ENCODE measurements at regions not wholly inside any gene's neighbourhood (a gene's known extent, or its start where the extent isn't known, plus 50 kb on each side); places are given as distances from the start of the nearest gene placed in this dataset.

DNA sequence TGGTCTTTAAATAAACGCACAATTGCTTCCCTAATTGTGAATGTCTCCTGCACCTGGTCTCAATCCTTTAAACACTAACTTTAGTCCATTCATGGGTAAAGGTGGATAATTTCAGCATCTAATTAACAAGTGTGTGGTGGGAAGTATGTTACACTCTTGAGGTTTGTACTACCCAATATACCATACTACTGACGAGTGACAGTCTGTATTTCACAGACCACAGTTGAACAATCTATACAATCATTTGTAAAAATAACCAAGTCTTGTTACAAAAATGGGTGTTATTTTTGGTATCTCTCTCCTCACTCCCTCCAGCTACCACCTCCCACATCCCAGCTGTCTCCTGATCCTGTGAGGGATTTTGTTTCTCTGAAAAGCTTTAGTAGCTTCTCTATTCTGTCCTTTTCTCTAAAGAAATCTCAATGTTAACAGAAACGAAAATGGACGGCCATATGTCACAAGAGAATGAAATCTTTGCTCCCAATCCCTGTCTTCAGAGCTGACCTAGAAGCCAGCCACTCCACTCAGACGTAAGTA, 62.3 kb upstream of the ZNF366 start:
- no peak overlapping the region for H3K9ac ChIP-seq (ENCODE audit: low read length)
- no peaks in the 10 kb centered on the region for H3K36me3 ChIP-seq (ENCODE audit: control insufficient read depth, insufficient read depth, low read length)
- H3K4me1 ChIP-seq (ENCODE audit: control insufficient read depth, insufficient read depth, low read length): no peaks in the 10 kb centered on the region
- no peaks in the 10 kb centered on the region for H3K27me3 ChIP-seq (ENCODE audit: control insufficient read depth, insufficient read depth, low read length)
- no peaks in the 10 kb centered on the region for H3K9me3 ChIP-seq (ENCODE audit: control insufficient read depth, low read length)
- no peak overlapping the region for H3K4me3 ChIP-seq (ENCODE audit: low read length)

- Histone ChIP-seq H3K4me3 (ENCODE audit: low read length) (no peak overlapping the region), H3K4me1 (ENCODE audit: control insufficient read depth, insufficient read depth, low read length) (no peaks in the 10 kb centered on the region), H3K9ac (ENCODE audit: low read length) (no peak overlapping the region), H3K9me3 (ENCODE audit: control insufficient read depth, low read length) (no peaks in the 10 kb centered on the region), H3K27me3 (ENCODE audit: control insufficient read depth, insufficient read depth, low read length) (no peaks in the 10 kb centered on the region), H3K36me3 (ENCODE audit: control insufficient read depth, insufficient read depth, low read length) (no peaks in the 10 kb centered on the region)
These were observed 59.5 kb upstream of the ZNF366 start for GRCh38 chr5:72566746-72567145.

- H3K4me1 ChIP-seq (ENCODE audit: control insufficient read depth, insufficient read depth, low read length): no peaks in the 10 kb centered on the region
- no peaks in the 10 kb centered on the region for H3K9me3 ChIP-seq (ENCODE audit: control insufficient read depth, low read length)
- H3K36me3 ChIP-seq (ENCODE audit: control insufficient read depth, insufficient read depth, low read length): no peaks in the 10 kb centered on the region
- no peaks in the 10 kb centered on the region for H3K27me3 ChIP-seq (ENCODE audit: control insufficient read depth, insufficient read depth, low read length)
- H3K4me3 ChIP-seq (ENCODE audit: low read length): no peak overlapping the region
- H3K9ac ChIP-seq (ENCODE audit: low read length): no peak overlapping the region
These were observed 58.5 kb upstream of the ZNF366 start for GRCh38 chr5:72565513-72566289.

DNA sequence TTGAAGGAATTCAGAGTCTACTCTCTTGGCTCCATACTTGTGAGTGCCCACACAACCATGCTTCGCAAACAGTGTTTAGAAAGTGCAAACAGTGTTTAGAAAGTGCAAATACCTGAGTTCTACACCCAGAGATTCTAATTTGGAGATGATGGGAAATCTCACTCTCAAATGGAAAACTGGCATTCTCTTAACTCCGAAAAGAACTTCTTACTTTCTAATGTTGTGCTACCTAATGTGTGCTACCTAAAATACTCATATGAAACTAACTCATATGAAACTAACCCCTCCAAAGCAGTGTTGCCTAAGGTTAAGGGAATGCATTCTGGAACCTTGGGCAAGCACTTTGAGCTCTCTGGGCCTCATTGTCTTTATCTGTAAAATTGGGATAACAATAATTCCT, 55.5 kb upstream of the ZNF366 start:
- Histone ChIP-seq H3K27me3 (ENCODE audit: control insufficient read depth, insufficient read depth, low read length) (no peaks in the 10 kb centered on the region), H3K9ac (ENCODE audit: low read length) (no peak overlapping the region), H3K4me1 (ENCODE audit: control insufficient read depth, insufficient read depth, low read length) (no peaks in the 10 kb centered on the region), H3K4me3 (ENCODE audit: low read length) (no peak overlapping the region), H3K36me3 (ENCODE audit: control insufficient read depth, insufficient read depth, low read length) (no peaks in the 10 kb centered on the region), H3K9me3 (ENCODE audit: control insufficient read depth, low read length) (no peaks in the 10 kb centered on the region)

- Histone ChIP-seq H3K36me3 (ENCODE audit: control insufficient read depth, insufficient read depth, low read length) (no peaks in the 10 kb centered on the region), H3K4me1 (ENCODE audit: control insufficient read depth, insufficient read depth, low read length) (peaks cover 4% of the 10 kb centered on the region), H3K9ac (ENCODE audit: low read length) (no peak overlapping the region), H3K27me3 (ENCODE audit: control insufficient read depth, insufficient read depth, low read length) (no peaks in the 10 kb centered on the region), H3K4me3 (ENCODE audit: low read length) (no peak overlapping the region), H3K9me3 (ENCODE audit: control insufficient read depth, low read length) (no peaks in the 10 kb centered on the region)
These were observed 54.1 kb upstream of the ZNF366 start for GRCh38 chr5:72561148-72561972.

DNA sequence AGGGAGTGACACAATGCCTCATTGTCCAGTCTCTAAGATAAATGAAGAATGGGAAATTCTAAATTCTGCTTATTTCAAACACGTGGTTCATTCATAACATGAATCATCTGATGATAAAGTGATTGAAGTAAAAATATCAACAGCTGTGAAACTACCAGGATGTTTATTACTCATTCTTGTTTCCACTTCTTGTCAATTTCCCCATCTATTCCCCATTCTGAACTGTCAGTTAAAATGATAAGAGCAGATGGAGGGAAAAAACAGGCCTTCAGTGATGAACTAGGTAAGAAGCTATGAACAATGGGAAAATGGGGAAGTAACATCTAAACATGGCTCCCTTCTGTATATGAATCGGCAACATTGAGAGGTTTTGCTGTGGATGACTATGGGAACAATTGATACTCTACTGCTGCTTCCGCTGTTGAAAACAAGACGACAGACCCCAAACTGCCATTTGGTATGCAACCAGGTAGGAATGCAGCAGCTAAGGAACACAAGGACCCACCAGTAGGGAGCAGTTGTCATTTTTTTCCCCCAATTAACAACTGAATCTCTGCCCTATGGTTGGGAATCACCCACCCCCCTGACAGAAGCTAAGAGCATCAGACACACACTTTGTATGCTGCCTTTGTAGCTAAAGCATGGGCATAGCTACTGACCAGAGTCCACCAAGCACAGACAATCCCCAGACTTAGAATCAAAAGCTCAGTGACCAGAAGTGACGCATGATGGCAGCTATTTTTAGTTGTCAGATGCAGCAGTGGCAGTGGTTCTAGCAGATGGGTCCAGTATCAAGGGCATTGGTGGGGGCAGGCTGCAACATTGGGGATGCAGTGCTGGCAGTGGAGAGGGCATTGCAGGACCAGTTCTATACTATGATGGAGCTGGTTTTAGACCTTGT, 52.9 kb upstream of the ZNF366 start:
- Histone ChIP-seq H3K9me3 (ENCODE audit: control insufficient read depth, low read length) (no peaks in the 10 kb centered on the region), H3K9ac (ENCODE audit: low read length) (no peak overlapping the region), H3K4me1 (ENCODE audit: control insufficient read depth, insufficient read depth, low read length) (peaks cover 11% of the 10 kb centered on the region), H3K27me3 (ENCODE audit: control insufficient read depth, insufficient read depth, low read length) (no peaks in the 10 kb centered on the region), H3K36me3 (ENCODE audit: control insufficient read depth, insufficient read depth, low read length) (no peaks in the 10 kb centered on the region), H3K4me3 (ENCODE audit: low read length) (no peak overlapping the region)

DNA sequence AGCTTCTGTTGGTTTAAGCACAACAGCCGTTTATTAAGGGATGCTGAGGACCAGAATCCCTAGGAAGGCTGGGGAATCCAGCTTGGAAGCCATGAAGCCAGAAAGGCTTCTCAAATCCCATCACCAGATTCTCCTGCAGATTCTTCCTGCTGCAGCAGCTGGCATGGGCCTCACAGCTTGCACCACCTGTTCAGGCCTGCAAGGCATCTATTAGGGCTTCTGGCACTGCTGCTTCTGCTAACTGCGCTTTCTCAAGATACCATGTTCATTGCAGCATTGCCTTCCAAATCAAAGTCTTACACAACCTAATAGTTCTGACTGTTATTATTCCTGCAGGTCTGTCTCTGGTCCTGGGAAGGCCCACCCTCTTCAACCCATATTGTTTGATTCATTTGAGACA, 51.2 kb upstream of the ZNF366 start:
- Histone ChIP-seq H3K27me3 (ENCODE audit: control insufficient read depth, insufficient read depth, low read length) (no peaks in the 10 kb centered on the region), H3K9me3 (ENCODE audit: control insufficient read depth, low read length) (no peaks in the 10 kb centered on the region), H3K36me3 (ENCODE audit: control insufficient read depth, insufficient read depth, low read length) (no peaks in the 10 kb centered on the region), H3K4me1 (ENCODE audit: control insufficient read depth, insufficient read depth, low read length) (peaks cover 11% of the 10 kb centered on the region), H3K4me3 (ENCODE audit: low read length) (no peak overlapping the region), H3K9ac (ENCODE audit: low read length) (no peak overlapping the region)

DNA sequence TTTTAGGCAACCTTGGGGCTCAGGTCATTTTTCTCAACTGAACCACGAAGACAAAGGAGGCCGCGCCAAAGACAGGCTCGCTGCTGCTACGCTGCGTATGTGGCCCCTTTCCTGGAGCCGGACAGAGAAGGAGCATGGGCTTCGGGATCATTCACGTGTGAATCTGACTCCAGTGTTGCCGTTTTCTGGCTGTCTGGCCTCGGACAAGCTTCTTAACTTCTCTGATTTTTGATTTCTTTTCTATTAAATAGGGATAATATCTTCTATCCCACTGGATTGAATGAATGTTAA, 50.8 kb upstream of the ZNF366 start:
- no peak overlapping the region for H3K9ac ChIP-seq (ENCODE audit: low read length)
- no peaks in the 10 kb centered on the region for H3K27me3 ChIP-seq (ENCODE audit: control insufficient read depth, insufficient read depth, low read length)
- H3K9me3 ChIP-seq (ENCODE audit: control insufficient read depth, low read length): no peaks in the 10 kb centered on the region

GRCh38 chr5:72557167-72558045, 50.2 kb upstream of the ZNF366 start:
- Histone ChIP-seq H3K9me3 (ENCODE audit: control insufficient read depth, low read length) (no peaks in the 10 kb centered on the region), H3K4me3 (ENCODE audit: low read length) (no peak overlapping the region), H3K27me3 (ENCODE audit: control insufficient read depth, insufficient read depth, low read length) (no peaks in the 10 kb centered on the region), H3K9ac (ENCODE audit: low read length) (peak overlapping the region; percentile 59), H3K4me1 (ENCODE audit: control insufficient read depth, insufficient read depth, low read length) (peaks cover 11% of the 10 kb centered on the region), H3K36me3 (ENCODE audit: control insufficient read depth, insufficient read depth, low read length) (no peaks in the 10 kb centered on the region)

More for the DNA sequence above, 50.8 kb upstream of the ZNF366 start:
- H3K36me3 ChIP-seq (ENCODE audit: control insufficient read depth, insufficient read depth, low read length): no peaks in the 10 kb centered on the region
- peaks cover 11% of the 10 kb centered on the region for H3K4me1 ChIP-seq (ENCODE audit: control insufficient read depth, insufficient read depth, low read length)
- H3K4me3 ChIP-seq (ENCODE audit: low read length): no peak overlapping the region
